ENCODE measurements at regions not wholly inside any gene's neighbourhood (a gene's known extent, or its start where the extent isn't known, plus 50 kb on each side); places are given as distances from the start of the nearest gene placed in this dataset.
A peak's percentile ranks its signal among the peaks of the same experiment; 100 is the strongest.

GRCh38 chr6:53974941-53975340 lies 136.3 kb upstream of the MLIP start:
- Histone ChIP-seq H3K4me3 (no peak overlapping the region), H3K36me3 (no peaks in the 10 kb centered on the region), H3K27ac (no peak overlapping the region), H3K4me1 (no peaks in the 10 kb centered on the region), H3K9me3 (no peaks in the 10 kb centered on the region), H3K27me3 (no peaks in the 10 kb centered on the region)
- TF ChIP-seq POLR2A (IDR thresholded peaks at IDR 0.05): no peak
- no peak for TF ChIP-seq CTCF (IDR thresholded peaks at IDR 0.05)
- DNase-seq: no peak

DNA sequence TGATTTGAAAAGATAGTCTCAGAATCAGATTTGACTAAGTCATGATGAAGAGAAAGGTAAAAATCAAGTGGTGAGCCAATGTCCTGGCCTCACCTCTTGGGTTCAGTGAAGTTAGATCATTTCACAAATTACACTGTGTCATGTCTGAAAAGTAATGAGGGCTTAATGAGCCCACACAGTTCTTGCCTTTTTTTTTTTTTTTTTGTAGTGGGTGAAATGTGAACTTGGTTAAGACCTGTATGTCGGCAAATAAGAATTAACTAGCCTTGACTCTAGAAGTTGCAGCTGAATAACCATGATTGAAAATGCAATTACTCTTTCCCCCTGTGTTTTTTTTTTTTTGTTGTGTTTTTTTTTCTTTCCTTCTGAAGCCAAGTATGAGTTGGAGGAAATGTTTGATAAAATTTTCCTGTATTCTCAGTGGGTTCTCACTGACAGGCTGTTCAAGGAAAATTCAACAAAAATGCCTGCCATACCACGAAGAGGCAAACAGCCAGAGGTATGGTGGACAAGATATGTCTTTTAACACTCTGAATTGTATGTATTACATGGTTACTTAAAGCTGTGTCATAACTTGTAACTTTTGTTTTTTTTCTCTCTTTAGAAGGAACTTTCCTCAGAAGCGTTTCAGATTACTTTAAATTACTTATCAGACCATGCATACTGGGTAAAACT lies 135.2 kb upstream of the MLIP start:
- H3K4me1 ChIP-seq: no peaks in the 10 kb centered on the region
- H3K36me3 ChIP-seq: no peaks in the 10 kb centered on the region
- DNase-seq: no peak
- no peaks in the 10 kb centered on the region for H3K27me3 ChIP-seq
- no peak overlapping the region for H3K27ac ChIP-seq
- TF ChIP-seq POLR2A (IDR thresholded peaks at IDR 0.05): no peak
- no peak for TF ChIP-seq CTCF (IDR thresholded peaks at IDR 0.05)
- no peaks in the 10 kb centered on the region for H3K9me3 ChIP-seq
- H3K4me3 ChIP-seq: no peak overlapping the region

DNA sequence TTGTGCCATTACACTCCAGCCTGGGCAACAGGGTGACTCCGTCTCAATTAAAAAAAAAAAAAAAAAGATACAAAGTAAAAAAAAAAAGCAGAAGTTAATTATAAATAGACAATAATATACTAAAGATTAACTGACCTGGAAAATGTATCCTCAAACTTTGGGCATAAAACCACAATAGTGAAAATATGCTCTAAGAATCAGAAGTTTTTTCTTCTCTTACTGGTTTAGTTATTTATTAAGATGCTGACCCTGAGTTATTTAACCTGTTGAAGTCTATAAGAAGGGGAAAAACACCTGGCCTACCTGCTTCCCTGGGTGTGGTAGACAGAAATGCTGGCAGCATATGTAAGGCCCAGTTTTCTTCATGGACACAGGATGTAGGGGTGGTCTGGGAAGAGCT lies 133.7 kb upstream of the MLIP start:
- Histone ChIP-seq H3K4me3 (no peak overlapping the region), H3K4me1 (no peaks in the 10 kb centered on the region), H3K36me3 (no peaks in the 10 kb centered on the region), H3K27ac (no peak overlapping the region), H3K27me3 (no peaks in the 10 kb centered on the region), H3K9me3 (no peaks in the 10 kb centered on the region)
- TF ChIP-seq CTCF (IDR thresholded peaks at IDR 0.05): no peak
- no peak for TF ChIP-seq POLR2A (IDR thresholded peaks at IDR 0.05)
- DNase-seq: no peak

DNA sequence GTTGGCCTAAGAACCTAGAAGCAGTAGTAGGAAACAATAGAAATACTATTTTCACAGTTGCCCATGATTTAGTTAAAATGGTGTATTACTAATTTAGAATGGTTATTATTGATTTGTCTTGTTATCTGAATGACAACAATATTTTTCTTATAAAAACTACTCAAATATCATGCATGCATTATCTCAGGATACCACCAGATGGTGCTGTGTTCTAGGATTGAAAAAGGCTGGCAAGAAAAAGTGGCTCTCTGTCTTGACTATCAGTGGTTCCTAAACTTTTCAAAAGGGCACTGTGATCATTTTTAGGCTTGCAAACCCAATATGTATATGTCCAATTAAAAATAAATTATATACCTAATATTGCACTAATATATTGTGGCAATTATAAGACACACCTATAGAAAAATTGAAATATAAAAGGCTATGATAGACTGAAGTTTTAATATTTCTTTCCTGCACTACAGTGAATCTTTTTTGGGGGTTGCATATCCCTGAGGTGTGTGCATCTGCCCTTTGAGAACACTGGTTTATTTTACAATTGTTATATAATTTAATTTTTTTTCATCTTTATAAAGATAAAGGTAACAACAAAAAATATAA lies 131.7 kb upstream of the MLIP start:
- peak in 1 of 3 donors; percentile 69 for DNase-seq
- no peak for TF ChIP-seq POLR2A (IDR thresholded peaks at IDR 0.05)
- peak; percentile 49 to 84 (median 78) for TF ChIP-seq CTCF (IDR thresholded peaks at IDR 0.05)
- Histone ChIP-seq H3K4me1 (no peaks in the 10 kb centered on the region), H3K27me3 (no peaks in the 10 kb centered on the region), H3K27ac (no peak overlapping the region), H3K36me3 (no peaks in the 10 kb centered on the region), H3K9me3 (no peaks in the 10 kb centered on the region), H3K4me3 (no peak overlapping the region)

- DNase-seq: no peak
- Histone ChIP-seq H3K4me1 (peaks cover 0 to 5% (median 0%) of the 10 kb centered on the region in 4 donors), H3K36me3 (no peaks in the 10 kb centered on the region), H3K9me3 (no peaks in the 10 kb centered on the region), H3K27me3 (no peaks in the 10 kb centered on the region), H3K4me3 (no peak overlapping the region), H3K27ac (no peak overlapping the region)
- TF ChIP-seq CTCF (IDR thresholded peaks at IDR 0.05): no peak
- no peak for TF ChIP-seq POLR2A (IDR thresholded peaks at IDR 0.05)
Measured at GRCh38 chr6:53982366-53983050, 128.7 kb upstream of the MLIP start.

All from Peyer's patch (tissue), 4 donors.